ENCODE measurements at regions not wholly inside any gene's neighbourhood (a gene's known extent, or its start where the extent isn't known, plus 50 kb on each side); places are given as distances from the start of the nearest gene placed in this dataset.

GRCh38 chr12:22787557-22787956, 162.6 kb downstream of the ETNK1 start:
- Histone ChIP-seq H3K9ac (ENCODE audit: low read length) (no peak overlapping the region), H3K4me2 (ENCODE audit: low read depth, low read length, poor library complexity, severe bottlenecking) (no peak overlapping the region), H3K36me3 (ENCODE audit: low read length) (no peaks in the 10 kb centered on the region)

GRCh38 chr12:22788913-22789312, 163.9 kb downstream of the ETNK1 start:
- TF ChIP-seq EZH2phosphoT487 (conservative IDR thresholded peaks at IDR 0.05; ENCODE audit: low read length) (no peak), CTCF (IDR thresholded peaks at IDR 0.05; ENCODE audit: insufficient read depth, low read length, poor library complexity, severe bottlenecking) (no peak)
- no peaks in the 10 kb centered on the region for H3F3A ChIP-seq (ENCODE audit: insufficient read depth)
- H2AFZ ChIP-seq (ENCODE audit: low read depth, low read length, severe bottlenecking), result no peak overlapping the region
- H3K9me3 ChIP-seq (ENCODE audit: insufficient read depth, low read length), result no peaks in the 10 kb centered on the region
- H3K27ac ChIP-seq (ENCODE audit: low read depth, low read length), result no peak overlapping the region
- no peaks in the 10 kb centered on the region for H3K9me2 ChIP-seq (replicated peaks; ENCODE audit: insufficient read depth, low read length)
- H4K20me1 ChIP-seq (ENCODE audit: low read depth, low read length), result no peaks in the 10 kb centered on the region
- no peaks in the 10 kb centered on the region for H3K79me2 ChIP-seq (ENCODE audit: insufficient read depth, low read length)
- H3K36me3 ChIP-seq (ENCODE audit: low read length), result no peaks in the 10 kb centered on the region
- H3K27me3 ChIP-seq (ENCODE audit: low read length), result no peaks in the 10 kb centered on the region
- H3K4me3 ChIP-seq (ENCODE audit: insufficient read depth, low read length, poor library complexity, severe bottlenecking), result no peak overlapping the region
- no peak overlapping the region for H3K9ac ChIP-seq (ENCODE audit: low read length)
- no peak overlapping the region for H3K4me2 ChIP-seq (ENCODE audit: low read depth, low read length, poor library complexity, severe bottlenecking)

More at GRCh38 chr12:22787557-22787956, 162.6 kb downstream of the ETNK1 start:
- Histone ChIP-seq H3K4me3 (ENCODE audit: insufficient read depth, low read length, poor library complexity, severe bottlenecking) (no peak overlapping the region), H4K20me1 (ENCODE audit: low read depth, low read length) (no peaks in the 10 kb centered on the region), H3K27ac (ENCODE audit: low read depth, low read length) (no peak overlapping the region), H3K9me3 (ENCODE audit: insufficient read depth, low read length) (no peaks in the 10 kb centered on the region), H3K79me2 (ENCODE audit: insufficient read depth, low read length) (no peaks in the 10 kb centered on the region), H3K9me2 (replicated peaks; ENCODE audit: insufficient read depth, low read length) (no peaks in the 10 kb centered on the region), H3K27me3 (ENCODE audit: low read length) (no peaks in the 10 kb centered on the region), H3F3A (ENCODE audit: insufficient read depth) (no peaks in the 10 kb centered on the region), H2AFZ (ENCODE audit: low read depth, low read length, severe bottlenecking) (no peak overlapping the region)
- no peak for TF ChIP-seq CTCF (IDR thresholded peaks at IDR 0.05; ENCODE audit: insufficient read depth, low read length, poor library complexity, severe bottlenecking)
- no peak for TF ChIP-seq EZH2phosphoT487 (conservative IDR thresholded peaks at IDR 0.05; ENCODE audit: low read length)

GRCh38 chr12:22792138-22792537, 167.2 kb downstream of the ETNK1 start:
- Histone ChIP-seq H3K36me3 (ENCODE audit: low read length) (no peaks in the 10 kb centered on the region), H3F3A (ENCODE audit: insufficient read depth) (no peaks in the 10 kb centered on the region), H4K20me1 (ENCODE audit: low read depth, low read length) (no peaks in the 10 kb centered on the region), H3K27me3 (ENCODE audit: low read length) (no peaks in the 10 kb centered on the region), H3K4me2 (ENCODE audit: low read depth, low read length, poor library complexity, severe bottlenecking) (no peak overlapping the region), H3K27ac (ENCODE audit: low read depth, low read length) (no peak overlapping the region), H2AFZ (ENCODE audit: low read depth, low read length, severe bottlenecking) (no peak overlapping the region), H3K9me3 (ENCODE audit: insufficient read depth, low read length) (no peaks in the 10 kb centered on the region), H3K9ac (ENCODE audit: low read length) (no peak overlapping the region), H3K79me2 (ENCODE audit: insufficient read depth, low read length) (no peaks in the 10 kb centered on the region), H3K4me3 (ENCODE audit: insufficient read depth, low read length, poor library complexity, severe bottlenecking) (no peak overlapping the region), H3K9me2 (replicated peaks; ENCODE audit: insufficient read depth, low read length) (no peaks in the 10 kb centered on the region)
- TF ChIP-seq CTCF (IDR thresholded peaks at IDR 0.05; ENCODE audit: insufficient read depth, low read length, poor library complexity, severe bottlenecking), result no peak
- TF ChIP-seq EZH2phosphoT487 (conservative IDR thresholded peaks at IDR 0.05; ENCODE audit: low read length), result no peak
